HUES6 (cell line): ENCODE measurements at regions not wholly inside any gene's neighbourhood (a gene's known extent, or its start where the extent isn't known, plus 50 kb on each side); places are given as distances from the start of the nearest gene placed in this dataset.

Source experiments
- H3K27ac ChIP-seq: 2 replicates; pipeline ENCODE4 v1.7.0; 2013; ENCODE audit warnings: low read depth, mild to moderate bottlenecking, low read length, inconsistent platforms
- H3K27me3 ChIP-seq: 2 replicates; pipeline ENCODE4 v1.6.1; 2013; ENCODE audit warnings: low read length; ENCODE audit not compliant: control insufficient read depth, insufficient read depth
- H3K36me3 ChIP-seq: 2 replicates; pipeline ENCODE4 v1.6.1; 2013; ENCODE audit warnings: low read length; ENCODE audit not compliant: control insufficient read depth, insufficient read depth
- H3K4me1 ChIP-seq: 2 replicates; pipeline ENCODE4 v1.6.1; 2013; ENCODE audit warnings: low read length; ENCODE audit not compliant: control insufficient read depth, insufficient read depth
- H3K4me3 ChIP-seq: 2 replicates; pipeline ENCODE4 v1.5.1; 2013; ENCODE audit warnings: low read depth, low read length
- H3K9ac ChIP-seq: one replicate; pipeline ENCODE4 v1.6.1; 2013; ENCODE audit warnings: mild to moderate bottlenecking, low read length
- H3K9me3 ChIP-seq: 2 replicates; pipeline ENCODE4 v1.6.1; 2013; ENCODE audit warnings: low read depth, low read length; ENCODE audit not compliant: control insufficient read depth, insufficient read depth

DNA sequence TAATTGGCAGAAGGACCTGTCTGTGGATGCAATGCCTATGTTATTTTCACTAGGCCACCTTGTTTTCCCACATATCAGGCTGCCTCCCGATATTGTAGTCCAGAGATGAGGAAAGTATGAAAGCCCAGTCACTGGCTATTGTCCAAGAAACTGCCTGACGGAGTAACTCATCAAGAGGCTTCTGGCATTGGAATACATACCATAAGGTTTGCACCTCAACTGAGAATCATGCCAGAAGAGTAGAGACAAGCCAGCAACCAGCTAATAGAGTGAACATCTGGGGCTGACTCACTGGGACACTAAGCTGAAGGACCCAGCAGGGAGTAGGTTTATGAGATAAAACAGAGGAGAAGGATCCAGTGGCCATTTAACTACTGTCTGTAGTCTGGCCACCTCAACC is 137.2 kb upstream of the FST start:
- Histone ChIP-seq H3K27ac (no peak overlapping the region), H3K9ac (no peak overlapping the region), H3K4me1 (no peaks in the 10 kb centered on the region), H3K36me3 (no peaks in the 10 kb centered on the region), H3K4me3 (no peak overlapping the region), H3K27me3 (no peaks in the 10 kb centered on the region), H3K9me3 (peaks cover 10% of the 10 kb centered on the region)

DNA sequence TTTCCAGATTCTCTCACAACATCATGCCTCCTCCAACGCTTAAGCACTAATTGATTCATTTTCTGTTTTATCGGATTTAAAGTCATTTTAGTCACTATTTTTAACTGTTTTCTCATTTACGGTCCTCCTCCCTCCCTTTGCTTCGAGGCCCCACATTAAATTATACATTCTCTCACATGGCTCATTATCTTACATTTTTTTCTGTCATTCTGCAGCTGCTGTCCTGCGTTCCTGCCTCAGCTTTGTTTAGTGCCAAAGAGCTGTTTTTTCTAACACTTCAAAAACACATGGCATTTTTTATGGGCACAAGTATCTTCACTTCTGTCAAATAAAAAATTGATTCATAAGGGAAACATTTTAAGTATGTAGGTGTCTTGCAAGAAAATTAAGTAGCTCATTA is 130.1 kb upstream of the FST start:
- H3K9ac ChIP-seq, result no peak overlapping the region

DNA sequence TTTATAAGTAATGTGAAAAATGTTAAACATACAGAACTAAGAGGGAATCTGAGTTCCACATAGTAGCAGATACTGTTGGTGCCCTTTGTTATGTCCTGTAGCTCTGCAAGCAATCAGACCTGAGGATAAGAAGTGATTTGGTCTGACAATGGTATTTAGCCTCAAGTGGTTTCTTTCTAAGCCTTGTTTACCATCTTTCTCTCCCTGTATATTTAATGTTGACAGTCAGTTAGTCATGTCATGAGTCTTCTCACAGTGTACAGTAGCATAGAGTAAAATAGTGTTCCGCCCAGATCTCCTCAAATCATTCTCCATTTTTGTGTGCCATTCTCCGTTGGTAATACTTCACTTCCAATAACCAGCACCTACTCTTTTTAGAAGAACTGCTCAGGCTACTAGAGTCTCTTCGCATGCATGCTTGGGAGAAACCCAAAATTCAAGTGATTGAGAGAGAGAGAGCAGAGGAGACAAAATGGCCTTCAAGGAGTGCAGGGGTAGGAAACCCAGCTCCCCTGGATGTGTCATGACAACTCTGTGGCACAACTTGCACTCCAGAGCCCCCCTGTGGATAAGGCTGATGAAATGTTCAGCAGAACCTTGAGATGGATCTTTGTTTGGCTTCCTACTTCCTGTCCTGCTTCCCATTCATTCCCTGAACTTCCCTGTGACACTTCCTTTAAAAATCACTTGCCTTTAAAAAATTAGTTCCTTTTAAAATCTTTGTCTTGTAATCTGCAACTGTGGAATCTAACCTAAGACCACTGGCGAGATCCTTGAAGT is 129.2 kb upstream of the FST start:
- Histone ChIP-seq H3K27me3 (no peaks in the 10 kb centered on the region), H3K9me3 (no peaks in the 10 kb centered on the region), H3K4me1 (no peaks in the 10 kb centered on the region), H3K36me3 (no peaks in the 10 kb centered on the region), H3K27ac (no peak overlapping the region), H3K9ac (no peak overlapping the region), H3K4me3 (no peak overlapping the region)

More for the DNA sequence above, 130.1 kb upstream of the FST start:
- Histone ChIP-seq H3K9me3 (no peaks in the 10 kb centered on the region), H3K36me3 (no peaks in the 10 kb centered on the region), H3K4me3 (no peak overlapping the region), H3K4me1 (no peaks in the 10 kb centered on the region), H3K27me3 (no peaks in the 10 kb centered on the region), H3K27ac (no peak overlapping the region)

DNA sequence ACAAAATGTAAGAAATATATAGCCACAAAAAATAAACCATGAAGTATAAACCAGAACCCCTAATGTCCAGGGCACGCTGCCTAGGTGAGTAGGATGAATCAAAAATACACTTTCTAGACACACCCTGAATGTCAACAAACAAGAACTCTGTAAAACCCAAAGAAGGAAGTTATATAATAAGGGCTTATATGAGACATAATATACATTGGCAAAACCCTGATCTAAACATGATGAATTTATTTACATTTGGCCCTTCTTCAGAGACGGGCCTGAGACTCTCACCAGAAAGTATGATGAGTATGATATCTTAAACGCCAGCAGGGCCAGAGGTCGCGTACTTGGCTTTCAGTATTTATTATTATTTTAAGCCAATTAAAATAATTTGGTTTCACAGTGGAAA is 125.1 kb upstream of the FST start:
- H3K27ac ChIP-seq, result no peak overlapping the region
- no peak overlapping the region for H3K4me3 ChIP-seq
- H3K27me3 ChIP-seq, result no peaks in the 10 kb centered on the region
- no peaks in the 10 kb centered on the region for H3K4me1 ChIP-seq
- no peak overlapping the region for H3K9ac ChIP-seq
- H3K36me3 ChIP-seq, result no peaks in the 10 kb centered on the region
- no peaks in the 10 kb centered on the region for H3K9me3 ChIP-seq

DNA sequence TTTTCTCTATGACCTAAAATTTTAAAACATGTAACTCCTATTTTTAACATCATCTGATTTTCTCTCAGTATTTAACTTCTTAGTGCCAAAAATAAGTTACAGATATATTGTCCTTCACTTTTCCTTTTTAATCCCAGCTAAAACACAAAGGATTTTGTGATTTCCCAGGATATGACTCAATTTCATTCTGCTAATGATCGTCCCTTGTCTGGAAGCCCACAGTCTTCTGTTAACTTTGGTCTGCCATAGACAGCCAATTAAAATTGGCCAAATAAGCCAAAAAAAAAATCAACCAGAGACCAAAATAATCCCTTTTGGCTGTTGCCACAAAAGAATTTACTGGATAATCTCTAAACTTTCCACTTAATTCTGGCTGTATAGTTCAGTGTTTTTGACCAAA is 124.5 kb upstream of the FST start:
- Histone ChIP-seq H3K4me1 (no peaks in the 10 kb centered on the region), H3K27me3 (no peaks in the 10 kb centered on the region), H3K27ac (no peak overlapping the region), H3K9me3 (no peaks in the 10 kb centered on the region), H3K4me3 (no peak overlapping the region), H3K9ac (no peak overlapping the region), H3K36me3 (no peaks in the 10 kb centered on the region)

DNA sequence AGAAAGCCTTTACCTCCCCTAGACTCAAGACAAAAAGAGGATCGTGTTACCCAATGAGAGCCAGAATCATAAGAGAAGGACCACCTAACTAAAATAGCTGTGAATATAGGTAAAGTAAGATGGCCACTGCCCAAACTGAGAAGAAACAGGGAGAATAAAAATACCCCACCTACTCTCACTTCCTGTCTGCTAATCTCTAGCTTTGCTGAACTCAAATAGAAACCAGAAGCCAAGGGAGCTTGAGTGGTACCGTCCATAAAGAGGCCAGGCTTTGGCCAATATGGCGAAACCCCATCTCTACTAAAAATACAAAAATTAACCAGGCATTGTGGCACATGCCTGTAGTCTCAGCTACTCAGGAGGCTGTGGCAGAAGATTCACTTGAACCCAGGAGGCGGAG is 123.0 kb upstream of the FST start:
- Histone ChIP-seq H3K4me3 (no peak overlapping the region), H3K27ac (no peak overlapping the region), H3K9me3 (no peaks in the 10 kb centered on the region), H3K4me1 (no peaks in the 10 kb centered on the region), H3K9ac (no peak overlapping the region), H3K36me3 (no peaks in the 10 kb centered on the region), H3K27me3 (no peaks in the 10 kb centered on the region)

DNA sequence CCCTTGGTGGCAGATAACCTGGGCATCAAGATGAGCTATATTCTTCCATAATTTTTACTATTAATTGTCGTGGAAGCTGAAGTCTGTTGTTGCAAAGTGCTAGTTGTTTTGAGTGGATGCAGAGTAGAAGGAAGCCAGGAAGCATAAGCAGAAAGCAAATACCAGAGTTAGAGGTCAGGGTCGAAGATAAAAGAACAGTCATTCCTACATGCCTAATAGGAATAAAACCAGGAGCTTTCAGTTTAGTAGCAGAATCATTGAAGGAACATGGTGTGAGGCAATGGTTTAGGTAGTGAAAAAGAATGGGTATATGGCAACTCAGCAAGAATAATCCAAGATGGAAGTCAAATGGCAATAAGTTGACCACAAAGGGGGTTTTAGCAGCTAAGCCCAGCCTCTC is 121.6 kb upstream of the FST start:
- H3K9ac ChIP-seq, result no peak overlapping the region
- H3K27me3 ChIP-seq, result no peaks in the 10 kb centered on the region
- H3K4me3 ChIP-seq, result no peak overlapping the region
- no peaks in the 10 kb centered on the region for H3K4me1 ChIP-seq
- no peaks in the 10 kb centered on the region for H3K36me3 ChIP-seq
- H3K9me3 ChIP-seq, result no peaks in the 10 kb centered on the region
- H3K27ac ChIP-seq, result no peak overlapping the region

DNA sequence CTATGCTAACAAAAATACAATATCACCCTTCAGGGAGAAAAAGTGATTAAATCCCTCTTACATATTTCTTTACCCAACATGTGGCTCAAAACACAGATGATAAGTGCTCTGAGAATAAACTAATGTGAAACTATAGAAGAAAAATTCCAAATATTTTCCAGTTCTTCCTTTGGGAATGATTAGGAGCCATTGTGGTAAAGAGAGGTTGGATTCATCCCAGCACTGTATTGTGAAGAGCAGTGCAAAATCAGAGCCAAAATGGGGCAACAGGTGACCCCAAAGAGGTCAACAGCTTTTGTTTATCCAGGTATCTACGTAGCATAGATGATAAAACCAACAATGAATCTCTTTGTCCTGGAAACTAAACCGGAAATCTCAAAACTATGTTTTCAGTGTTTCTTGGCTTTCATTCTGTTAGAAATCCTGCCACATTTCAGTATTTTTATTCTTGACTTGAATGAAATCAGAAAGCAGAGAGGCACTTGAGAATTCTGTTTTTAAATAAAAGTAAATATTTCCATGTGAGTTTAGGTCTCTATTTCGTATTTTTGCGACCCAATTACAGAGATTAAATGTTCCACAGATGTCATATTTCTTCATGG is 120.4 kb upstream of the FST start:
- Histone ChIP-seq H3K4me3 (no peak overlapping the region), H3K9ac (no peak overlapping the region), H3K27me3 (no peaks in the 10 kb centered on the region), H3K36me3 (no peaks in the 10 kb centered on the region), H3K9me3 (no peaks in the 10 kb centered on the region), H3K27ac (no peak overlapping the region), H3K4me1 (no peaks in the 10 kb centered on the region)

DNA sequence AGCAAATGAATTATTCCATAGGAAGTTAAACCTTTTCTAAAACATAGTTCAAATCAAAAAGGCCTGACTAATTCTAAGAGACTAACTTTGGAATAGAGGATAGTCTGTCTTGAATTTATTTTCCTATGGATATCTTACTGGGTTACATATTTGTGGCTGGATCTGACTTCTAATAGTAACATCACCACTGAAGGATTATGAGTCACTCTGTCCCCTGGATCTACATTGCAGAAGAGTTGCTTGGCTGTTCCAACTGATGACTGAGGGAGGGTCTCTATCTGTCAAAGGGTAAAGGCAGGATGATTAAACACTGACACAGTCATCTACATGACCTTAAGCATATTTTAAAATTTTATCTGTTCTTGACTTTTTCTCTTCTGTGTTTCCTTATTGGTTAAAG is 119.6 kb upstream of the FST start:
- Histone ChIP-seq H3K9me3 (no peaks in the 10 kb centered on the region), H3K36me3 (no peaks in the 10 kb centered on the region), H3K9ac (no peak overlapping the region), H3K27me3 (no peaks in the 10 kb centered on the region), H3K4me3 (no peak overlapping the region), H3K27ac (no peak overlapping the region), H3K4me1 (no peaks in the 10 kb centered on the region)

DNA sequence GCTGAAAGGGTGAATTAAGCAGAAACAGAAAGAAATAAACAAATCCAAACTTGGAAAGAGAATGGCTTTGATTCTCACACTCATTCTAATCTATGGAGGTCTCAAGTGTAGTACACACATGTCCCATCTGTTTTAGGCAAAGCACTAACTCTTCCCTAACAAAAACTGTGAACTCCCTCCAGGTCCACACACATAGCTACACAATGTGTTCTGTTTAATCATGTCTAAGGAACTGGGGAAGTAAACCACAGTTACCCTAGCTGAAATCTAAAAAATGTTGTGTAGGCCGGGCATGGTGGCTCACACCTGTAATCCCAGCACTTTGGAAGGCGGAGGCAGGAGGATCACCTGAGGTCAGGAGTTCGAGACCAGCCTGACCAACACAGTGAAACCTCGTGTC is 118.7 kb upstream of the FST start:
- no peak overlapping the region for H3K9ac ChIP-seq
- H3K27me3 ChIP-seq, result no peaks in the 10 kb centered on the region
- no peaks in the 10 kb centered on the region for H3K9me3 ChIP-seq
- H3K36me3 ChIP-seq, result no peaks in the 10 kb centered on the region
- no peak overlapping the region for H3K27ac ChIP-seq
- no peak overlapping the region for H3K4me3 ChIP-seq
- no peaks in the 10 kb centered on the region for H3K4me1 ChIP-seq

DNA sequence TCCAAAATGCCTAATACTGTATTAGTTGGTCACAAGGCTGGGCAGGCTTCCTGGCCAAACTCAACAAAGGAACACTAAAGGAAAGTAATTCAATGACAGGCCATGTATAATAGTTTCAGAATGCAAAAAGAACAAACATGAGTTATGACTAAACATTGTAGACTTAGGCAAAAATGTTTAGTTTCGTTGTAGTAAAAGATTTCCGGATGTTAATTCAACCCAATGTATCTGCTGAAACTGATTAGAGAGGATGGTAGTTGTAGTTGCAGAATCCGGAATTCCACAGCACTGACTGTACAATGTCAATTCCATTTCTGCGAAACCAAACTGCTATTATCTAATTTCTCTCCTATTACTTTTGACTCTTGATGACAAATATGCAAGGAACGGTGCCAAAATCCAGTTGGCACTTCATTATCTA is 117.9 kb upstream of the FST start:
- Histone ChIP-seq H3K9me3 (no peaks in the 10 kb centered on the region), H3K4me1 (no peaks in the 10 kb centered on the region), H3K9ac (no peak overlapping the region), H3K36me3 (no peaks in the 10 kb centered on the region), H3K27me3 (no peaks in the 10 kb centered on the region), H3K4me3 (no peak overlapping the region), H3K27ac (no peak overlapping the region)
